GM10266 (cell line): ENCODE measurements at regions not wholly inside any gene's neighbourhood (a gene's known extent, or its start where the extent isn't known, plus 50 kb on each side); places are given as distances from the start of the nearest gene placed in this dataset.
"Not testable (repeated sequence)": the region's sequence is repeated elsewhere in the genome, so short reads cannot be mapped to it uniquely, and the experiment has no call there.

Experiments used
- DNase-seq: peaks from one replicate; pipeline ENCODE4 v3.0.0; 2012; ENCODE audit errors: extremely low spot score
- TF ChIP-seq, protein P1 (sequence below): IDR thresholded peaks from 2 replicates; pipeline ENCODE4 v1.5.1; 2012; ENCODE audit warnings: mild to moderate bottlenecking, low read depth; ENCODE audit not compliant: control insufficient read depth, insufficient read depth; ENCODE audit errors: missing control alignments

- DNase-seq: no peak
- TF ChIP-seq, protein P1, sequence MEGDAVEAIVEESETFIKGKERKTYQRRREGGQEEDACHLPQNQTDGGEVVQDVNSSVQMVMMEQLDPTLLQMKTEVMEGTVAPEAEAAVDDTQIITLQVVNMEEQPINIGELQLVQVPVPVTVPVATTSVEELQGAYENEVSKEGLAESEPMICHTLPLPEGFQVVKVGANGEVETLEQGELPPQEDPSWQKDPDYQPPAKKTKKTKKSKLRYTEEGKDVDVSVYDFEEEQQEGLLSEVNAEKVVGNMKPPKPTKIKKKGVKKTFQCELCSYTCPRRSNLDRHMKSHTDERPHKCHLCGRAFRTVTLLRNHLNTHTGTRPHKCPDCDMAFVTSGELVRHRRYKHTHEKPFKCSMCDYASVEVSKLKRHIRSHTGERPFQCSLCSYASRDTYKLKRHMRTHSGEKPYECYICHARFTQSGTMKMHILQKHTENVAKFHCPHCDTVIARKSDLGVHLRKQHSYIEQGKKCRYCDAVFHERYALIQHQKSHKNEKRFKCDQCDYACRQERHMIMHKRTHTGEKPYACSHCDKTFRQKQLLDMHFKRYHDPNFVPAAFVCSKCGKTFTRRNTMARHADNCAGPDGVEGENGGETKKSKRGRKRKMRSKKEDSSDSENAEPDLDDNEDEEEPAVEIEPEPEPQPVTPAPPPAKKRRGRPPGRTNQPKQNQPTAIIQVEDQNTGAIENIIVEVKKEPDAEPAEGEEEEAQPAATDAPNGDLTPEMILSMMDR: no peak
Observed at GRCh38 chr5:106399391-106399790, 1271.3 kb downstream of the EFNA5 start.

DNA sequence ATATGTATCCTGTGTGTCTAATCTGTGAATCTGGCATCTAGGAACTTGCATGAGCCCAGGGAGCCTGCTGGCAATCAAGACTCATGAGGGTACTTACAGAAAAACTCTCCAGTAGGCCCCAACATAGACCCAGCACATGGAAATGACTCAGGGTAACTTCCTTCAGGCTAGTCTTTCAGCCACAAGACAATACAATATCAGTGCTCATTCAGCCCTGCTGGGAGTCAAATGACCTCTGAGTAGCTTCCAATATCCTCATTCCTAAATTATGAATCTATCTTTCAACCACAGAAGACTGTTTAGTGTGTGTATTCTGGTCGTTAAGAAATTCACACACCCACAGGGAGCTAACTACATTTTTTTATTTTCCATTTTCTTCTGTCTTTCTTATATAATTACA is 1273.0 kb downstream of the EFNA5 start:
- DNase-seq: no peak
- TF ChIP-seq, protein P1: no peak

DNA sequence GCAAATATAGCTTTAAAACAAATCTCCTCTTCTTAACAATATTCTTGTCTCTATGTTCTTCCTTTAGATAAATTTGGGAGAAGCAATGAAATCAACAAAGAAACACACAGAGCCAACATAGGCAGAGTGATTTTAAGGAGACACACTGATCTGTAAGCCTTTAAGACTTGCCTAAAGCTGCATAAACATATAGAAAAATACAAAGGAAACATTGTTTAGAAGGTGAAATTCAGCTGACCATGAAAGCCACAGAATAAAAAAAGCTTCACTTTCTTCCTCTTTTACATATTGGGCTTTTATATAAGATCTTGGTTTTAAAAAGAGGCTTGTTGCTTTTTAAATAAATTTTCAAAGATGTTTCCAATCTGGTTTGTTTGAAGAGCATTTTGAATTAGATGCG is 1277.5 kb downstream of the EFNA5 start:
- no peak for DNase-seq
- TF ChIP-seq, protein P1: no peak

DNA sequence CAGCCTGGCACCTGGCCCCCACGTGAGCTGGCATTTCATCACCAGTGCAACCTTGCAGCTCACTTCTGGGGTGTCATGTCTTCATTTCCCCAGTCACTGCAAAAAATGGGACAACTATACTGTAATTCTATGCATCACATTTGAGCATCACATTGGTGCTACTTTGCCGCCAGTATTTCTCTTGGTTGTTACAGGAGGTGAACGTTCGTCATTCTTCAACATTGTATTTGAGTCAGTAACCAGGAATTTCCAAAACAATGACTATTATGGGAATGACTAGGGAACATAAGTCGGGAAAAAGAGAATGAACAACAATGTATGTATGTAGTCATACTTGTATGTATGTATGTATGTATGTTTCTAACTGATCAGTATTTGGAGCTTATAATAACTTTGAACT is 1278.0 kb downstream of the EFNA5 start:
- TF ChIP-seq, protein P1: no peak
- DNase-seq: no peak

GRCh38 chr5:106387767-106388166 is 1283.0 kb downstream of the EFNA5 start:
- DNase-seq: not testable (repeated sequence)

- TF ChIP-seq, protein P1: no peak
- DNase-seq: no peak
Observed at GRCh38 chr5:106386287-106386686, 1284.5 kb downstream of the EFNA5 start.

DNA sequence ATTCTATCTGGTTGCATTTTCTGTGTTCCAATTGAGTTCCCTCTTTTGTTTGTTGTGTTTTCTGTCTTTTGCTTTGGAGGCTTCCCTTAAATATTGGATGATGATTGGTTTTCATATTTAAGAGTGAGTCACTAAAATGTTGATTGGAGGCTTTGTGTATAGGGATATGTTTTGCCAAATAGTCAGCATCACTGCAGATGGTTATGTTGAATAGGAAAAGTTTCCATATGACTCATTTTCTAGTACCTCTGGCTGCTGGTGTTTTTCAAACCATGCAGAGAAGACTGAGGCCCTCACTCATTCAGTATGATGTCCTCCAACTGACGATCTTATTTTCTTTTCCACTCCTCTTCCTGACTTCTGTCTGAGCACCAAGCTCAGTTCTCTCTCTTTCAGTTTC is 1290.0 kb downstream of the EFNA5 start:
- TF ChIP-seq, protein P1: no peak
- no peak for DNase-seq

DNA sequence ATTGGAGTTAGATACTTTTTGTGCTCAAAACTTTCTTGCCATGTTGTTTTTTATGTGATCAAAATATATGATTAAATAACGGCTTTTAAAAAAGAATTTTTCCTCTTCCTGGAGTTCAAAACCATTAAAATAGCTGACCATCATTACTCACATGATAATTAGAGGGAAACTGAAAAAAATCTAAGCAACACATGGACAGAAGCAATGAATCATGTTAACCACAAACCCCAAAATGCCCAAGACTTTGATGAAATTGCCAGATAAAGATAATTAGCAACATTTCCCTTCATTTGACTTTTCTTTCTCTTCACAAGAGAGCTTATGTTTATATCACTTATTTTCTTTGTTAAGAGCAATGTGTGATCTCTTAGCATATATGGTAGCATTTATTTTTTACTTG is 1294.2 kb downstream of the EFNA5 start:
- no peak for DNase-seq
- TF ChIP-seq, protein P1: no peak
